ENCODE measurements at regions not wholly inside any gene's neighbourhood (a gene's known extent, or its start where the extent isn't known, plus 50 kb on each side); places are given as distances from the start of the nearest gene placed in this dataset.

- intact Hi-C loops (cut with micrococcal nuclease), result no loop called here
Measured at GRCh38 chr15:70453238-70453637, 310.1 kb downstream of the UACA start.

- intact Hi-C loops (cut with micrococcal nuclease), result no loop called here
Measured at GRCh38 chr15:70451821-70452653, 311.3 kb downstream of the UACA start.

- intact Hi-C loops (cut with micrococcal nuclease), result no loop called here
Measured at GRCh38 chr15:70450142-70450443, 313.3 kb downstream of the UACA start.

GRCh38 chr15:70449311-70450141, 313.8 kb downstream of the UACA start:
- intact Hi-C loops (cut with micrococcal nuclease), result no loop called here

GRCh38 chr15:70447928-70448698, 315.2 kb downstream of the UACA start:
- intact Hi-C loops (cut with micrococcal nuclease), result no loop called here

GRCh38 chr15:70447521-70447920, 315.8 kb downstream of the UACA start:
- intact Hi-C loops (cut with micrococcal nuclease), result no loop called here

GRCh38 chr15:70447081-70447480, 316.3 kb downstream of the UACA start:
- intact Hi-C loops (cut with micrococcal nuclease), result no loop called here

GRCh38 chr15:70443486-70444273, 319.7 kb downstream of the UACA start:
- intact Hi-C loops (cut with micrococcal nuclease), result no loop called here

GRCh38 chr15:70442616-70443321, 320.6 kb downstream of the UACA start:
- intact Hi-C loops (cut with micrococcal nuclease), result no loop called here

- intact Hi-C loops (cut with micrococcal nuclease), result no loop called here
Measured at GRCh38 chr15:70442211-70442610, 321.1 kb downstream of the UACA start.

- intact Hi-C loops (cut with micrococcal nuclease), result no loop called here
Measured at GRCh38 chr15:70440416-70441138, 322.8 kb downstream of the UACA start.

GRCh38 chr15:70439880-70440279, 323.5 kb downstream of the UACA start:
- intact Hi-C loops (cut with micrococcal nuclease), result no loop called here

- intact Hi-C loops (cut with micrococcal nuclease), result no loop called here
Measured at GRCh38 chr15:70439304-70439877, 324.0 kb downstream of the UACA start.

GRCh38 chr15:70438776-70439175, 324.6 kb downstream of the UACA start:
- intact Hi-C loops (cut with micrococcal nuclease), result no loop called here

- intact Hi-C loops (cut with micrococcal nuclease), result no loop called here
Measured at GRCh38 chr15:70437882-70438451, 325.4 kb downstream of the UACA start.

- intact Hi-C loops (cut with micrococcal nuclease), result no loop called here
Measured at GRCh38 chr15:70437089-70437488, 326.3 kb downstream of the UACA start.

- intact Hi-C loops (cut with micrococcal nuclease), result no loop called here
Measured at GRCh38 chr15:70436428-70436827, 326.9 kb downstream of the UACA start.

GRCh38 chr15:70435872-70436271, 327.5 kb downstream of the UACA start:
- intact Hi-C loops (cut with micrococcal nuclease), result no loop called here

GRCh38 chr15:70435369-70435768, 328.0 kb downstream of the UACA start:
- intact Hi-C loops (cut with micrococcal nuclease), result no loop called here

Measured in T-helper 2 cell treated with Interferon-gamma antibody and Interleukin-4, amounts not matched to agents 100 ng/mL and 5 ng/mL, for 36 hours (primary cell).